OCI-LY7 (cell line): ENCODE measurements at regions not wholly inside any gene's neighbourhood (a gene's known extent, or its start where the extent isn't known, plus 50 kb on each side); places are given as distances from the start of the nearest gene placed in this dataset.

Experiments used
- CTCF ChIP-seq: fragments of 200-600 bp; sonication (generic); conservative IDR thresholded peaks from 2 replicates; pipeline ENCODE4 v1.5.1; 2014; ENCODE audit warnings: mild to moderate bottlenecking, antibody characterized with exemption, low read length, moderate library complexity, mixed read lengths
- EZH2phosphoT487 ChIP-seq: fragments of 200-600 bp; sonication (generic); IDR thresholded peaks from 2 replicates; pipeline ENCODE4 v1.6.1; 2018; ENCODE audit warnings: low read depth, borderline replicate concordance, mild to moderate bottlenecking, mixed run types, antibody characterized with exemption, low read length, moderate library complexity, mixed read lengths

DNA sequence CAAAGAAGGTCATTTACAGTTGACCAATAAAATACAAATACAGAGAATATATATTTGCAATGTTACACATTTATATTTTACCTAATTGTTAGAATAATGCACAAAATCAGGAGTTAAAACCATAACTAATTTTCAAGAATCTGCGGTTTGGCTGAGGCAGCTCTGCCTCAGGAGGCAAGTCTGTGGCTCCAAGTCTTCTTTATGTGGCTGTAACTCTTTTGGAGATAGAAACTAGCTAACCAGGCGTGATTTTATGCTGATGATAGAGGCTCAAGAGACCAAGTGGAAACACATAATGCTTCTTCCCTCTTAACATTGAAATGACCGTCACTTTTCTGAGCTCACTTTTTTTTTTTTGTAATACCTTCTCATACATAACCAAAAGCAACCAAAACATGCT, 744.7 kb upstream of the CXADR start:
- TF ChIP-seq CTCF (no peak), EZH2phosphoT487 (no peak)
